GM12891 (cell line): ENCODE measurements at regions not wholly inside any gene's neighbourhood (a gene's known extent, or its start where the extent isn't known, plus 50 kb on each side); places are given as distances from the start of the nearest gene placed in this dataset.
"Not testable (repeated sequence)": the region's sequence is repeated elsewhere in the genome, so short reads cannot be mapped to it uniquely, and the experiment has no call there.

Experiments
- DNase-seq: peaks from one replicate; pipeline ENCODE4 v3.0.0; 2011; ENCODE audit warnings: low spot score; ENCODE audit not compliant: insufficient read length
- FAIRE-seq: peaks from 2 replicates; lab custom pipeline; 2011; peaks lifted over from hg19 to GRCh38; lab: Jason Lieb, UNC
- PAX5 ChIP-seq: IDR thresholded peaks from 2 replicates; pipeline ENCODE4 v1.6.1; 2011; ENCODE audit warnings: low read length, moderate library complexity, mild to moderate bottlenecking; ENCODE audit not compliant: insufficient read depth, severe bottlenecking
- POLR2A ChIP-seq: IDR thresholded peaks from 2 replicates; pipeline ENCODE4 v1.6.1; 2011; ENCODE audit warnings: low read depth, low read length, control low read depth
- POLR2AphosphoS5 ChIP-seq: IDR thresholded peaks from 2 replicates; pipeline ENCODE4 v1.6.1; 2011; ENCODE audit warnings: low read depth, low read length, control low read depth
- POU2F2 ChIP-seq: IDR thresholded peaks from 2 replicates; pipeline ENCODE4 v1.6.1; 2011; ENCODE audit warnings: low read depth, mild to moderate bottlenecking, control low read depth, low read length, moderate library complexity
- SPI1 ChIP-seq: IDR thresholded peaks from 2 replicates; pipeline ENCODE4 v1.6.1; 2011; ENCODE audit warnings: low read depth, low read length, control low read depth
- TAF1 ChIP-seq: IDR thresholded peaks from 2 replicates; pipeline ENCODE4 v1.6.1; 2011; ENCODE audit warnings: low read depth, low read length, control low read depth

DNA sequence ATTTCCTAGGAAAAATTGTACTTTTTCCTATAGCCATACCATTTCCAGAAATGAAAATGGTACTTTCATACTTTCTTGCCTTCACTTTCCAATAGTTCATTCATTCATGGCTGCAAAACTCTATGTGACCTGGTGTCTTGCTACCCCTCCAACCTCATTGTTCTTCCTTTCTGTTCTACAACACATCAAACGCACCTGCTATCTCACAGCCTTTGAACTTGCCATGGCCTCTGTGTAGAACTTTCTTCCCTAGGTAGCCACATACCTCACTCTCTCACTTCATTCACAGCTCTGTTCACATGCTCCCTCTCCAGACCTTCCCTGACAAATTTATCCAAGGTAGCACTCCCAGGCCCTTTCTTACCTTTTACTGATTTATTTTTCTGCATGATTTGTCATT, 149.2 kb downstream of the DUSP6 start:
- DNase-seq, result no peak
- no peak for FAIRE-seq
- TF ChIP-seq POLR2A, result no peak
- TF ChIP-seq POLR2AphosphoS5, result no peak
- TF ChIP-seq SPI1, result no peak
- TF ChIP-seq POU2F2, result no peak

DNA sequence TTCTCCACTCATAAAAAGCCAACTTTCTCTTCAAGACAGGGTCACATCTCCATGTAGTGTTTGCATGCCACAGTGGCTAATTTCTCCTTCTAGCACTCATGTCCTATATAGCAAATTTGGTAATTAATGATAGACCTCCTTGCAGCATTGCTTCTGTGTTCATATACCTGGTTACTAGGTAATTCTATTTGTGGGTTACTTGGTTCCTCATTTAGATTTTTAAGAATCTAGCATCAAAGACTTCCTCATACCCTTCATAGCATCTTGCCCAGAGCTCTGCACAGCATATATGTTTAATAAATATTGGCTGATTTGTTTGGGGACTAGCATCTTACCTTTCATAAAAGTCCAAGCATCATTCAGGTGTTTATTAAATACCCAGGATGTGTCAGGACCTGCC, 152.1 kb downstream of the DUSP6 start:
- TF ChIP-seq SPI1 (no peak), PAX5 (no peak), POLR2A (no peak), POU2F2 (no peak), TAF1 (no peak), POLR2AphosphoS5 (no peak)
- no peak for FAIRE-seq
- DNase-seq, result no peak

DNA sequence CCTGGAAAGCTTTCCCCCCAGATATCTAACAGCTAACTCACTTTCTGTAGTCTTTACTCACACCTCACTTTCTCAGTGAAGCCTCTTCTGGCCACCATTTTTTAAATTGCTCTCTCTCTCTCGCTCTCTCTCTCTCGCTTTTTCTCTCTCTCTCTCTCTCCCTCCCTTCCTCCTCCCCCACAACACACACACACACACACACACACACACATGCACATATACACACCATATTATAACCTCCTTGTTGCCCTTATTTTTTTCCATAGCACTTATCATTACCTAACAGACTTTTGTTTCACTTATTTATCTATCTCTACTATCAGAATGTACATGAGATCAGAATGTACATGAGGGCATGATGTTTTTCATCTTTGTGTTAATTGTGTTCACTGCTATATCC, 156.8 kb downstream of the DUSP6 start:
- FAIRE-seq (no peak), DNase-seq (no peak)
- TF ChIP-seq POLR2A, result no peak

DNA sequence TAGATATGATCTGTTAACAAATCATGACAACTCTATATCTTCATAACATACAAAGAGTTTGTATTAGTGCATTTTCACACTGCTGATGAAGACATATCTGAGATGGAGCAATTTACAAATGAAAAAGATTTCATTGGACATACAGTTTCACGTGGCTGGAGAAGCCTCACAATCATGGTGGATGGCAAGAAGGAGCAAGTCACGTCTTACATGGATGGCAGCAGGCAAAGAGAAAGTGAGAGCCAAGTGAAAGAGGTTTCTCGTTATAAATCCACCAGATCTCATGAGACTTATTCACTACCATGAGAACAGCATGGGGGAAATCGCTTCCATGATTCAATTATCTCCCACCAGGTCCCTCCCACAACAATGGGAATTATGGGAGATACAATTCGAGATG, 157.6 kb downstream of the DUSP6 start:
- TF ChIP-seq PAX5 (no peak), POLR2A (no peak), TAF1 (no peak), POLR2AphosphoS5 (no peak)
- no peak for DNase-seq
- FAIRE-seq, result no peak

DNA sequence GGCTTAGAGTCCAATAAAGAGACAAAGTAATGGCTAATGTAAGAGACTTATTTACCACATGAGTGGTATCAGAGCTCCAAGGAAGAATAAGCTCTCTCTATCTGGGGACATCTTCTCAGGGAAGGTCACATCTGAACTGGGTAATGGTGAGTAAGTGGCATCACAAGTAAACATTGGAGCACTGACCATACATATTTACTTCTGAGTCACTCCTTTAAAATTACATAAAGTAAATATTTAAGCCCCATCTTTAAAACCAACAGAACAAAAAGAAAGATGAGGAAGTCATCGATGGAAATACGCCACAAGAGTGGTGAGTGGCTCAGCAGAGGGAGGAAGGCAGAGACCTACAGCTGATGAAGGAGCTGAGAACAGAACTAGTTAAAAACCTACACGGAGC, 159.9 kb downstream of the DUSP6 start:
- DNase-seq, result no peak
- no peak for TF ChIP-seq POLR2A
- TF ChIP-seq PAX5, result no peak
- TF ChIP-seq POLR2AphosphoS5, result no peak
- no peak for TF ChIP-seq SPI1
- TF ChIP-seq TAF1, result no peak
- TF ChIP-seq POU2F2, result no peak
- FAIRE-seq, result no peak

DNA sequence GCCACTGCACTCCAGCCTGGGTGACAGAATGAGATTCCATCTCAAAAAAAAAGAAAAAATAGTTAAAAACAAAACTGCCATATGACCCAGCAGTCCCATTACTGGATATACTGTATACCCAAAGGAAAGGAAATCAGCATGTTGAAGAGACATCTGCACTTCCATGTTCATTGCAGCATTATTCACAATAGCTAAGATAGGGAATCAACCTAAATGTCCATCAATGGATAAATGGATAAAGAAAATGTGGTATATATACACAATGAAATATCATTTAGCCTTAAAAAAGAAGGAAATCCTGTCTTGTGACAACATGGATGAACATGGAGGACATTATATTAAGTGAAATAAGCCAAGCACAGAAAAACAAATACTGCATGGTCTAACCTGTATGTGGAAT, 160.7 kb downstream of the DUSP6 start:
- FAIRE-seq, DNase-seq: not testable (repeated sequence)

DNA sequence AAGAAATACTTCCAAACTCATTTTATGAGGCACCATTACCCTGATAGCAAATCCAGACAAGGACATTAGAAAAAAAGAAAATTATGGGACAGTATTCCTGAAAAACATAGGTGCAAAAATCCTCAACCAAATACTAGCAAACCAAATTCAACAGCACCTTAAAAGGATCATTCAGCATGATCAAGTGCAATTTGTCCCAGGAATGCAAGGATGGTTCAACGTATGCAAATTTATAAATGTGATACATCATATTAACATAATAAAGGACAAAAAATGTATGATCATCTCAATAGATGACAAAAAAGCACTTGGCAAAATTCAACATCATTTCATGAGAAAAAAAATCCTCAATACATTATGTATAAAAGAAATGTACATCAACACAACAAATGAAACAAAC, 162.9 kb downstream of the DUSP6 start:
- no peak for DNase-seq
- no peak for TF ChIP-seq POLR2A
- no peak for TF ChIP-seq SPI1
- no peak for TF ChIP-seq PAX5
- TF ChIP-seq TAF1, result no peak
- TF ChIP-seq POU2F2, result no peak
- TF ChIP-seq POLR2AphosphoS5, result no peak
- no peak for FAIRE-seq

DNA sequence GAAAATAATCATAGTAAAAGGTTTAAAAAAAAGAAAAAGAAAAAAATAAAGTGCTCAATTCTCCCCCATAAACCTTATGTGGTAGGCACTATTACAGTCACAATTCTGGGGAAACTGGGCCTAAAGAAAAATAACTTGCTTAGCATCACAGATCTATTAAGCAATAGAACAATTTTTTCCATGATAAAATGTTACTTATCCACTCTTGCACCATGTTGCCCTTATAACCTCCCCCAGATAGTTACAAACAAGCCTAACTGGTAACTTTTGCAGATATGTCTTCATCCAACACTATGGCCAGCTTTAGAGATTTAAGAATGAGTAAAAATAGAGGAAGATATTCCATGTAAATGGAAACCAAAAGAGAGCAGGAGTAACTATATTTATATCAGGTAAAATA, 164.8 kb downstream of the DUSP6 start:
- no peak for FAIRE-seq
- TF ChIP-seq TAF1 (no peak), PAX5 (no peak), SPI1 (no peak), POLR2A (no peak), POU2F2 (no peak), POLR2AphosphoS5 (no peak)
- no peak for DNase-seq

DNA sequence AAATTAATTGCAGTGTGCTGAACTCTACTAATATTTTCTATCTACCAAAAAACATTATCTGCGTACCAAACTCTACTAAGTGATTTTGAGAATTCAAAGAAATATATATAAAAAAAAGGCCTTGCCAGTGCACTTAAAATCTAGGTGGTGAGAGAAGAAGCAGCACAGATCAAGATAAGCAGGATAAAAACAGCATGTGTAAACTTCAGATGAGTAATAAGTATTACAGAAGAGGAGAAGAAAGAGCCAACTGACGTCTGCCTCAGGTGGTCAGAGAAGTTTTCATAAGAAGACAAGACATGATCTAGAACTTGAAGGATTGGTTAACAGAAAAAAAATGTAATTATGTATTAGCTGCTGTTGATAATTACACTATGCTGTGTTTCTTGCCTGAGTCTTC, 166.4 kb downstream of the DUSP6 start:
- TF ChIP-seq SPI1, result no peak
- TF ChIP-seq POLR2AphosphoS5, result no peak
- no peak for TF ChIP-seq POU2F2
- no peak for TF ChIP-seq TAF1
- TF ChIP-seq POLR2A, result no peak
- TF ChIP-seq PAX5, result no peak
- FAIRE-seq (no peak), DNase-seq (no peak)

DNA sequence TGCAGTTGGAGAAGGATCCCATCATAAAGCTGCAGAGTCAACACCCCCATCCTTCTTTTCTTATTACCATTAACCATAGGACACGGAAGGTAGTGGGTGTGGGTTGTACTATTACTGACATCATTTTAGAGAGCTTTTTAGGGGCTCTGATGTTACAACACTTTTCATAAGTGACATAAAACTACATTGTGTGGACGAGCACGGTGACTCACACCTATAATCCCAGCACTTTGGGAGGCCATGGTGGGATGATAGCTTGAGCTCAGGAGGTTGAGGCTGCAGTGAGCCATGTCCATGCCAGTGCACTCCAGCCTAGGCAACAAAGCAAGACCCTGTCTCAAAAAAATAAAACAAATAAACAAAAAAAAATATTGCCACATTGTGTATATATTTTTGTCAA, 167.1 kb downstream of the DUSP6 start:
- TF ChIP-seq POLR2A, result no peak
- no peak for DNase-seq
- FAIRE-seq, result no peak

DNA sequence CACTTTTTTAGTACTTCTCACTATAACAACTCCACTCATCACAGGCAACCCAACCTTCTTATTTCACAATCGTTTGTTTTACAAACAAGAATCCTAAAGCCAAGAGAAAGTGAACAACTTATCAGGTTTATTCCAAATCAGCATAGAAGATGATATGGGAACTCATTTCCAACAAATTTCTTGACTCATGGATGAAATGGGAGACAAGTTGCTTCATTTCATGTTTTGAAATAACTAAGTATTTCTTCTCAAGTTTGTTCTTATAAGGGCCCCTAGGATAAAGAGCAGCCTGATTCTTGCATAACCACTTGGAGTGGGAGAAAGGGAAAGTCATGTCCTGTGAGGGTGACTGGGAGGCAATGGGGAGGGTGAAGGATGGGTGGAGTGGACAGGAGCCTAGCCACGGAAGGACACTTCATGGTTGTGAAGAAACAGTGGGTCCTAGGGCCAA, 168.3 kb downstream of the DUSP6 start:
- TF ChIP-seq SPI1, result no peak
- FAIRE-seq (no peak), DNase-seq (no peak)
